ENCODE measurements at regions not wholly inside any gene's neighbourhood (a gene's known extent, or its start where the extent isn't known, plus 50 kb on each side); places are given as distances from the start of the nearest gene placed in this dataset.

DNA sequence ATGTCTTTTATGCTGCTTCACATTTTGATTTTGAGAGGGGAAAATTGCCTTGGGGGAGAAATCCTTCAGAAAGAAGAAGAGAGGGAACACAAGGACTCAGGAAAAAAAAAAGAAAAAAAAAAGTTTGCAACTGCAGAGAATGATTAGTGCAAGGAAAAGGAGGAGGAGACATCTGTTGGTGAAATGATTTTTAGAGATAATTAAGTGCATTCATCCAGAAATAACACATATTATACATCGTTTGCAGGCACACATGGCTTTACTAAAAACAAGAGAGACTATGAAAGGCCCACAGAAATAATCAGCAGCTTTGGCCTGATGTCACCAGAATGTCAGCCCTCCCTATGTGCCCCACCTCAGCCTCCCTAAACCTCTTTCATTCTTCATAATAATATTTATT lies 1058.2 kb downstream of the PCDH9 start:
- no peak for TF ChIP-seq EP300 (IDR thresholded peaks at IDR 0.05)
- TF ChIP-seq POLR2A (IDR thresholded peaks at IDR 0.05): no peak
- TF ChIP-seq, protein P1, sequence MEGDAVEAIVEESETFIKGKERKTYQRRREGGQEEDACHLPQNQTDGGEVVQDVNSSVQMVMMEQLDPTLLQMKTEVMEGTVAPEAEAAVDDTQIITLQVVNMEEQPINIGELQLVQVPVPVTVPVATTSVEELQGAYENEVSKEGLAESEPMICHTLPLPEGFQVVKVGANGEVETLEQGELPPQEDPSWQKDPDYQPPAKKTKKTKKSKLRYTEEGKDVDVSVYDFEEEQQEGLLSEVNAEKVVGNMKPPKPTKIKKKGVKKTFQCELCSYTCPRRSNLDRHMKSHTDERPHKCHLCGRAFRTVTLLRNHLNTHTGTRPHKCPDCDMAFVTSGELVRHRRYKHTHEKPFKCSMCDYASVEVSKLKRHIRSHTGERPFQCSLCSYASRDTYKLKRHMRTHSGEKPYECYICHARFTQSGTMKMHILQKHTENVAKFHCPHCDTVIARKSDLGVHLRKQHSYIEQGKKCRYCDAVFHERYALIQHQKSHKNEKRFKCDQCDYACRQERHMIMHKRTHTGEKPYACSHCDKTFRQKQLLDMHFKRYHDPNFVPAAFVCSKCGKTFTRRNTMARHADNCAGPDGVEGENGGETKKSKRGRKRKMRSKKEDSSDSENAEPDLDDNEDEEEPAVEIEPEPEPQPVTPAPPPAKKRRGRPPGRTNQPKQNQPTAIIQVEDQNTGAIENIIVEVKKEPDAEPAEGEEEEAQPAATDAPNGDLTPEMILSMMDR (IDR thresholded peaks at IDR 0.05): no peak
- H3K4me3 ChIP-seq: no peak overlapping the region
- DNase-seq: no peak
- no peaks in the 10 kb centered on the region for H3K27me3 ChIP-seq
- H3K36me3 ChIP-seq: no peaks in the 10 kb centered on the region
- H3K9me3 ChIP-seq: no peaks in the 10 kb centered on the region
- no peaks in the 10 kb centered on the region for H3K4me1 ChIP-seq (ENCODE audit: insufficient read depth)
- intact Hi-C loops (cut with DNase I): no loop called here
- 11 to 26% (median 16%) methylated on average over 1 of the region's 1 CpG for WGBS, 3 donors
- no peak overlapping the region for H3K27ac ChIP-seq

DNA sequence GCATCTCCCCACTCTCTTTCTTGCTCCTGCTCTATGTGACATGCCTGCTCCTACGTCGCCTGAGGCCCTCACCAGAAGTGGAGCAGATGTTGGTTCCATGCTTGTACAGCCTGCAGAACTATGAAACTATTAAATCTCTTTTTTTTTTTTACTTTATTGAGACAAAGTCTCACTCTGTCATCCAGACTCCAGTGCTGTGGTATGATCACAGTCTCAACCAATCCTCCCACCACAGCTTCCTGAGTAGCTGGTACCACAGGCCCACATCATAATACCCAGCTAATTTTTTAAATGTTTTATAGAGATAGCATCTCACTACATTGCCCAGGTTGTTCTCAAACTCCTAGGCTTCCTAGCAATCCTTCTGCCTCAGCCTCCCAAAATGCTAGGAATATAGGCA lies 1067.7 kb downstream of the PCDH9 start:
- Histone ChIP-seq H3K36me3 (no peaks in the 10 kb centered on the region), H3K4me3 (no peak overlapping the region), H3K4me1 (ENCODE audit: insufficient read depth) (no peaks in the 10 kb centered on the region), H3K9me3 (no peaks in the 10 kb centered on the region), H3K27me3 (no peaks in the 10 kb centered on the region), H3K27ac (no peak overlapping the region)
- TF ChIP-seq POLR2A (IDR thresholded peaks at IDR 0.05) (no peak), EP300 (IDR thresholded peaks at IDR 0.05) (no peak)
- TF ChIP-seq, protein P1 (IDR thresholded peaks at IDR 0.05): no peak
- no peak for DNase-seq
- intact Hi-C loops (cut with DNase I): no loop called here
- 45 to 99% (median 71%) methylated on average over 2 of the region's 2 CpGs for WGBS, 3 donors

DNA sequence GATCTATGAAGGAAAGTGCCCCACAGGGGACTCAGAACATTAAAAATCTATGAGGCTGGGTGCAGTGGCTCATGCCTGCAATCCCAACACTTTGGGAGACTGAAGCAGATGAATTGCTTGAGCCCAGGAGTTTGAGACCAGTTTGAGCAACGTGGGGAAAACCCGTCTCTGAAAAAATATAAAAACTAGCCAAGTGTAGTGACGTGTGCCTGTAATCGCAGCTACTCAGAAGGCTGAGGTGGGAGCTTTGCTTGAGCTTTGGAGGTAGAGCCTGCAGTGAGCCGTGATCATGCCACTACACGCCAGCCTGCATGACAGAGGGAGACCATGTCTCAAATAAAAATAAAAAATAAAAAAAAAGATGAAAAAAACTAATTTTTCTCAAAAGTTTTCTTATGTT lies 1070.6 kb downstream of the PCDH9 start:
- intact Hi-C loops (cut with DNase I): no loop called here

DNA sequence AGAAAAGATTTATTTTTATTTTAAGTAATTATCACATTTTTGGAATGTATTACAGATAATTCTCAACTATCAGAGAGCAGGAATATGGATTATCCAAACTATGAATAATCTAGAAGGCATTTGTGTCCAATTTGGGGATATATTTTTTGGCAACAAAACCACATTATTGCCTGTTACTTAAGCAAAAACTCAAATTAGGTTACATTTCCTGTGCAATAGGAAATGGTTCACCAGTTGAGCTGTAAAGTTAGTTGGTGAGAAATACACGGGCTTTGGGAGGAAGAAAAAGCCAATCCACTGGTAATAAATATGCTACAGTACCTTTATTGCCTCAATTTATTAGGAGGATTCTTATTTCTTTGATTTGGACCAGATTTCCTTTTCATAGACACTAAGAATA lies 1075.2 kb downstream of the PCDH9 start:
- TF ChIP-seq POLR2A (IDR thresholded peaks at IDR 0.05) (no peak), EP300 (IDR thresholded peaks at IDR 0.05) (no peak)
- Histone ChIP-seq H3K9me3 (no peaks in the 10 kb centered on the region), H3K4me1 (ENCODE audit: insufficient read depth) (no peaks in the 10 kb centered on the region), H3K36me3 (no peaks in the 10 kb centered on the region), H3K27ac (no peak overlapping the region), H3K27me3 (no peaks in the 10 kb centered on the region), H3K4me3 (no peak overlapping the region)
- DNase-seq: no peak
- WGBS, 3 donors: 0 to 17% (median 0%) methylated on average over 1 of the region's 1 CpG
- intact Hi-C loops (cut with DNase I): loop anchor here in 1 of 4 donors (5.0 kb wide), 1 partner anchor 1053 kb away; no protein-coding TSS in a partner anchor

More for the DNA sequence above, 1070.6 kb downstream of the PCDH9 start:
- WGBS, 3 donors: 78 to 81% (median 79%) methylated on average over 6 of the region's 6 CpGs
- Histone ChIP-seq H3K4me3 (no peak overlapping the region), H3K27ac (no peak overlapping the region), H3K4me1 (ENCODE audit: insufficient read depth) (no peaks in the 10 kb centered on the region), H3K9me3 (no peaks in the 10 kb centered on the region), H3K36me3 (no peaks in the 10 kb centered on the region), H3K27me3 (no peaks in the 10 kb centered on the region)
- TF ChIP-seq POLR2A (IDR thresholded peaks at IDR 0.05) (no peak), EP300 (IDR thresholded peaks at IDR 0.05) (no peak)
- TF ChIP-seq, protein P1 (IDR thresholded peaks at IDR 0.05): no peak
- DNase-seq: no peak

DNA sequence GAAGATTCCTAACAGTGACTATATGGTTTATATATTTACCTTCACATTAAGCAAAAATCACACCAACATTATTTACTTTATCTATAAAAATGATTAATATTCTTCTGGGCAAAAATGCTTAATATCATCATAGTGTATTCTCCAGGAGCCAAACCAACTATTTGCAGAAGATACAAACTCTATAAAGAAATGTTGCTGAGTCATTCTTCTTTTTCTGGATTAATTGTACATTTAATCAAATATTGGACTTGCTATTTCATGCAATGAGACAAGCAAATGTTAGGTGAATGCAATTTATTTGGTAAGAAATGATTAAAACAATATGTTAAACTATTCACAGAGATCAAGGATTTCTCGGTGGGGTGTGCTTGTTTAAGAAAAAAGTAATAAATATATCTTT lies 1075.8 kb downstream of the PCDH9 start:
- Histone ChIP-seq H3K9me3 (no peaks in the 10 kb centered on the region), H3K36me3 (no peaks in the 10 kb centered on the region), H3K4me3 (no peak overlapping the region), H3K4me1 (ENCODE audit: insufficient read depth) (no peaks in the 10 kb centered on the region), H3K27ac (no peak overlapping the region), H3K27me3 (no peaks in the 10 kb centered on the region)
- intact Hi-C loops (cut with DNase I): loop anchor here in 1 of 4 donors (5.0 kb wide), 1 partner anchor 1052 kb away; no protein-coding TSS in a partner anchor
- no peak for DNase-seq
- WGBS, 3 donors: 18 to 24% (median 18%) methylated on average over 1 of the region's 1 CpG
- TF ChIP-seq EP300 (IDR thresholded peaks at IDR 0.05) (no peak), POLR2A (IDR thresholded peaks at IDR 0.05) (no peak)
- TF ChIP-seq, protein P1 (IDR thresholded peaks at IDR 0.05): no peak

Measured in ovary (tissue), 7 donors.